Fibroblast of lung (primary cell): ENCODE measurements at regions not wholly inside any gene's neighbourhood (a gene's known extent, or its start where the extent isn't known, plus 50 kb on each side); places are given as distances from the start of the nearest gene placed in this dataset.

ENCODE experiments used
- DNase-seq, 2 donors: peaks; one replicate each; pipeline versions ENCODE4 v3.0.0 to v3.0.0-alpha.2; 2010; ENCODE audit warnings: low read depth in 2 of 2
- H2AFZ ChIP-seq: 2 replicates; pipeline ENCODE4 v1.5.1; 2012; ENCODE audit warnings: low read length, control low read depth, inconsistent platforms
- H3K27ac ChIP-seq: 2 replicates; pipeline ENCODE4 v1.5.1; 2011; ENCODE audit warnings: low read length, control low read depth; ENCODE audit not compliant: insufficient read depth
- H3K27me3 ChIP-seq: 2 replicates; pipeline ENCODE4 v1.5.1; 2011; ENCODE audit warnings: mild to moderate bottlenecking, low read length; ENCODE audit not compliant: control insufficient read depth, insufficient read depth
- H3K36me3 ChIP-seq: 2 replicates; pipeline ENCODE4 v1.5.1; 2011; ENCODE audit warnings: low read length; ENCODE audit not compliant: control insufficient read depth, insufficient read depth
- H3K4me1 ChIP-seq: 2 replicates; pipeline ENCODE4 v1.5.1; 2011; ENCODE audit warnings: low read length; ENCODE audit not compliant: control insufficient read depth, insufficient read depth; ENCODE audit errors: extremely low read depth
- H3K4me2 ChIP-seq: 2 replicates; pipeline ENCODE4 v1.5.1; 2011; ENCODE audit warnings: low read length, control low read depth; ENCODE audit not compliant: insufficient read depth; ENCODE audit errors: extremely low read depth
- H3K4me3 ChIP-seq, 4 experiments: fragments of 200-600 bp in 1 of 4; sonication (generic) in 1 of 4; replicated peaks in 1 of 4; 2 replicates each; pipeline ENCODE4 v1.5.1; 2011 to 2016; ENCODE audit warnings: low read length in 4 of 4, low read depth in 3 of 4, mild to moderate bottlenecking in 3 of 4, control low read depth in 2 of 4, inconsistent platforms in 1 of 4, mixed read lengths in 1 of 4; ENCODE audit not compliant: insufficient read depth in 1 of 4; ENCODE audit errors: control extremely low read depth in 1 of 4
- H3K79me2 ChIP-seq: 2 replicates; pipeline ENCODE4 v1.5.1; 2012; ENCODE audit warnings: mild to moderate bottlenecking, low read length, inconsistent platforms; ENCODE audit not compliant: control insufficient read depth, insufficient read depth
- H3K9ac ChIP-seq: 2 replicates; pipeline ENCODE4 v1.5.1; 2011; ENCODE audit warnings: mild to moderate bottlenecking, low read length, control low read depth; ENCODE audit not compliant: insufficient read depth
- H3K9me3 ChIP-seq: 2 replicates; pipeline ENCODE4 v1.5.1; 2012; ENCODE audit warnings: low read depth, low read length; ENCODE audit not compliant: control insufficient read depth, insufficient read depth
- H4K20me1 ChIP-seq: 2 replicates; pipeline ENCODE4 v1.5.1; 2011; ENCODE audit warnings: low read length; ENCODE audit not compliant: control insufficient read depth, insufficient read depth; ENCODE audit errors: extremely low read depth
- EZH2 ChIP-seq: IDR thresholded peaks from 2 replicates; pipeline ENCODE4 v1.5.1; 2012; ENCODE audit warnings: low read length, control low read depth, mild to moderate bottlenecking; ENCODE audit errors: missing control alignments
- TF ChIP-seq, protein P1 (sequence below), 2 donors: IDR thresholded peaks in 1 of 2; conservative IDR thresholded peaks in 1 of 2; 1 replicate in 1 of 2; 2 replicates in 1 of 2; pipeline ENCODE4 v1.5.1; 2011 to 2012; ENCODE audit warnings: low read length in 2 of 2, control low read depth in 1 of 2, inconsistent platforms in 1 of 2, low read depth in 1 of 2, mild to moderate bottlenecking in 1 of 2

DNA sequence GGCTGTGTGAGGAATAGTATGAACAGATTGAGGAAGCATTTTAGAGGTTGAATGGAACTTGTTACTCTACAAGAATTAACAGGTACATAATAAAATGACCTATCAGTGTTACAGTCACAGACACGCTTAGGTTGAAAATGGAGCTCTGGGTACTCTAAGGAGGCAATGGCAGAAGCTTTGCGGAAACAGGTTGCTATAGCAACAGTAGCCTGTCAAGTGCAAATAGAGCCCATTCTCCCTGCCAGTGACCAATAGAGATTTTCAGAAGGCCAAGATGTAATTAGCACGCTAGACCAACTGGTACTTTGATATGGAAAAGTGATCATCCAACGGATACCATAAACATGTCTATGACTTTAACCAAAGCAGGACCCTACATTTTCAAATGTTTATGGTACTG is 148.5 kb upstream of the FREM2 start:
- H3K79me2 ChIP-seq, result no peaks in the 10 kb centered on the region
- H3K4me3 ChIP-seq, result no peak overlapping the region
- H3K36me3 ChIP-seq, result no peaks in the 10 kb centered on the region
- H4K20me1 ChIP-seq, result no peaks in the 10 kb centered on the region
- no peak overlapping the region for H2AFZ ChIP-seq
- H3K4me1 ChIP-seq, result no peaks in the 10 kb centered on the region
- no peak overlapping the region for H3K9ac ChIP-seq
- TF ChIP-seq EZH2, result no peak
- TF ChIP-seq, protein P1, sequence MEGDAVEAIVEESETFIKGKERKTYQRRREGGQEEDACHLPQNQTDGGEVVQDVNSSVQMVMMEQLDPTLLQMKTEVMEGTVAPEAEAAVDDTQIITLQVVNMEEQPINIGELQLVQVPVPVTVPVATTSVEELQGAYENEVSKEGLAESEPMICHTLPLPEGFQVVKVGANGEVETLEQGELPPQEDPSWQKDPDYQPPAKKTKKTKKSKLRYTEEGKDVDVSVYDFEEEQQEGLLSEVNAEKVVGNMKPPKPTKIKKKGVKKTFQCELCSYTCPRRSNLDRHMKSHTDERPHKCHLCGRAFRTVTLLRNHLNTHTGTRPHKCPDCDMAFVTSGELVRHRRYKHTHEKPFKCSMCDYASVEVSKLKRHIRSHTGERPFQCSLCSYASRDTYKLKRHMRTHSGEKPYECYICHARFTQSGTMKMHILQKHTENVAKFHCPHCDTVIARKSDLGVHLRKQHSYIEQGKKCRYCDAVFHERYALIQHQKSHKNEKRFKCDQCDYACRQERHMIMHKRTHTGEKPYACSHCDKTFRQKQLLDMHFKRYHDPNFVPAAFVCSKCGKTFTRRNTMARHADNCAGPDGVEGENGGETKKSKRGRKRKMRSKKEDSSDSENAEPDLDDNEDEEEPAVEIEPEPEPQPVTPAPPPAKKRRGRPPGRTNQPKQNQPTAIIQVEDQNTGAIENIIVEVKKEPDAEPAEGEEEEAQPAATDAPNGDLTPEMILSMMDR (conservative IDR thresholded peaks at IDR 0.05 in 1 of 2, IDR thresholded peaks at IDR 0.05 in 1 of 2; ENCODE audit: low read depth in 1 of 2, low read length in 2 of 2), result no peak
- no peak for DNase-seq
- H3K4me2 ChIP-seq, result no peak overlapping the region
- H3K27ac ChIP-seq, result no peak overlapping the region
- H3K27me3 ChIP-seq, result no peaks in the 10 kb centered on the region
- no peaks in the 10 kb centered on the region for H3K9me3 ChIP-seq

DNA sequence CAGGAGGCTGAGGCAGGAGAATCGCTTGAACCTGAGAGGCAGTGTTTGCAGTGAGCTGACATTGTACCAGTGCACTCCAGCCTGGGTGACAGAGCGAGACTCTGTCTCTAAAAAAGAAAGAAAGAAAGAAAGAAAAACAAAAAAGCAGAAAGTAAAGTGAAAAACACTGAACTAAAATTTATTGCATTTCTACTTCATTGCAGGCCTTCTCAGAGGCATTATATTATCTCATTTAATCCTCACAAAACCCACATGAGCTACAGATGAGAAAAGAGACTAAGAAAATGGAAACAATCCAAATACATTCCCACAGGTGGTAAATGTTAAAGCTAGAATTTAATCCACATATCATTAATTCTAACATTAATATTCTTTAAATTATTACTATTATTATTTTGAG is 147.2 kb upstream of the FREM2 start:
- TF ChIP-seq, protein P1 (conservative IDR thresholded peaks at IDR 0.05 in 1 of 2, IDR thresholded peaks at IDR 0.05 in 1 of 2; ENCODE audit: low read depth in 1 of 2, low read length in 2 of 2), result no peak
- no peak for TF ChIP-seq EZH2
- no peaks in the 10 kb centered on the region for H3K36me3 ChIP-seq
- H2AFZ ChIP-seq, result no peak overlapping the region
- no peaks in the 10 kb centered on the region for H3K79me2 ChIP-seq
- no peak overlapping the region for H3K4me3 ChIP-seq
- H3K9ac ChIP-seq, result no peak overlapping the region
- no peak overlapping the region for H3K27ac ChIP-seq
- no peaks in the 10 kb centered on the region for H3K4me1 ChIP-seq
- no peak overlapping the region for H3K4me2 ChIP-seq
- H4K20me1 ChIP-seq, result no peaks in the 10 kb centered on the region
- no peaks in the 10 kb centered on the region for H3K9me3 ChIP-seq
- no peak for DNase-seq
- no peaks in the 10 kb centered on the region for H3K27me3 ChIP-seq

DNA sequence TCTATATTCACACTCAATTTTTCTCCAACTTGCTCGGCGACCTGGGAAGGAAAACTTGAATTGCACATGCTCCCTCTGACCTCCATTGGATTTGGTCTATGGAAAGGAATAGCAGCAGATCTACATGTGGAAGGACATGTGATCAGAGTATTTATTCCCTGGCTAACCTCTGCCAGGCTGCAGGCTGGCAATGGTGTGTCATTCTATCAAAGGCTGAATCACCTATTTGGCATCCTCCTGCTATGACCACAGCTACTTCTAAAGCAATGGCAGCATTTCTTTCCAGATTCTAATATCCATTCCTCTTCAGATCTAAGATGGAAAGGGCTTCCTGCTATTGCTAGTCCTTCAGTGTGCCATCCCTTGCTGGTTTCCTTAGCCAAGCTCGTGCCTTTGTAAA is 144.3 kb upstream of the FREM2 start:
- Histone ChIP-seq H2AFZ (no peak overlapping the region), H3K27me3 (no peaks in the 10 kb centered on the region), H3K4me1 (no peaks in the 10 kb centered on the region), H3K4me2 (no peak overlapping the region), H3K9ac (no peak overlapping the region), H3K79me2 (no peaks in the 10 kb centered on the region), H4K20me1 (no peaks in the 10 kb centered on the region), H3K36me3 (no peaks in the 10 kb centered on the region), H3K9me3 (no peaks in the 10 kb centered on the region), H3K4me3 (no peak overlapping the region), H3K27ac (no peak overlapping the region)
- TF ChIP-seq, protein P1 (conservative IDR thresholded peaks at IDR 0.05 in 1 of 2, IDR thresholded peaks at IDR 0.05 in 1 of 2; ENCODE audit: low read depth in 1 of 2, low read length in 2 of 2), result no peak
- no peak for TF ChIP-seq EZH2
- DNase-seq, result peak in 1 of 2 donors; percentile 33
